HG02798 (cell line): ENCODE measurements at regions not wholly inside any gene's neighbourhood (a gene's known extent, or its start where the extent isn't known, plus 50 kb on each side); places are given as distances from the start of the nearest gene placed in this dataset.

Experiments used
- ATAC-seq: cut with Tn5 transposase; IDR thresholded peaks from one replicate; pipeline ENCODE4 v1.9.1; 2021; ENCODE audit warnings: mild to moderate bottlenecking; ENCODE audit not compliant: unreplicated experiment, poor library complexity

DNA sequence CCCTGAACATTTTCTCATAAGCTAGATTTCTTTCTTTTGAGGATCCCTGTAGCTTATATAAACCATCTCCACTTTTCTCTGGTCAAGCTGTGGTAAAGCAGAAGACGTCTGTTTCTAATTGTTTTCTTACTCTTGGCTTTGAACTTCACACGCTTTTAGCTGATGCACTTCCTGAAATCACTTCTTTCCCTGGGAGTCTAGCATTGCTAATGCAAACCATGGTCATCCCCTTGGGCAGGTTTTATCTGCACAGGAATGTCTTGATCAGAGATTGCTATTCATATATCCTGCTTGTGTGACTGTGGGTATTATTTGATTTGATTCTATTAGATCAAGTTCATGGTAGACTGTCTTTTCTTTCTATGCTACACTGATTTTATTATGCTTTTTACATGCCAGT, 199.2 kb upstream of the POU2AF2 start:
- no peak for ATAC-seq

DNA sequence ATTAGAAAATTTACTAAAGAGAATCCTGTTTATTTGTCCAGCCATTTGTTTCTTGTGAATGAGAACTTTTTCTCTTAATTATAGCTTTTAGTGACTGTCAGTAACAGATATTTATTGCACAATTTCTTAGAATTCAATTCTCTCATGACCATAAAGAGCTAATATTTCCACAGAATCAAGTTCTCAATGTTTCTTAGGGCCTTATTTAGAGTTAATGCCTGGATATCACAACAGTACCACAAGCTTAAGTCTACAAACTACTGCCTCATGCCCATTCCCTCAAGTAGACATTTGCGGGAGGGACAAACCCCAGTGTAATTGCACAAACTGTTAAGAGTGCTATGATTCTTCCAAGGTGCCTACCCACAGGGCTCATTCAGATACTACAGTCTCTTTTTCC, 199.7 kb upstream of the POU2AF2 start:
- no peak for ATAC-seq

DNA sequence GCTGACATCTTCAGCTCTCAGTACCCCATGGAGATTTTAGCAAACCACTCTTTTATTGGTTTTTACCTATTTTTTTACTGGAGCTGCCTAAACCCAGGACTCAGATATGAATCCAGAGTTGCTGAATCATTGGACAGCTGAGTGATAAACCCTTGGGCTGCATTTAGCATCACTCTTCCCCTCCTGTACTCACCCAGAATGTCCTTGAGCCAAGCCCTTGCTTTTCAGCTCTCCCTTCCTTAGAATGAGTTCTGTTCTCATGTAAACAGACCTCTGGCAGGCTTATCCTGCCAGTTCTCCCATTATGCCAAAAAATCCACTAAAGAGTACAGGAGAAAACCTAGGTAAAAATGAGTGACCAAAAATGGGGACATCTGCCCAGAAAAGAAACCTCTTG, 200.1 kb upstream of the POU2AF2 start:
- no peak for ATAC-seq

DNA sequence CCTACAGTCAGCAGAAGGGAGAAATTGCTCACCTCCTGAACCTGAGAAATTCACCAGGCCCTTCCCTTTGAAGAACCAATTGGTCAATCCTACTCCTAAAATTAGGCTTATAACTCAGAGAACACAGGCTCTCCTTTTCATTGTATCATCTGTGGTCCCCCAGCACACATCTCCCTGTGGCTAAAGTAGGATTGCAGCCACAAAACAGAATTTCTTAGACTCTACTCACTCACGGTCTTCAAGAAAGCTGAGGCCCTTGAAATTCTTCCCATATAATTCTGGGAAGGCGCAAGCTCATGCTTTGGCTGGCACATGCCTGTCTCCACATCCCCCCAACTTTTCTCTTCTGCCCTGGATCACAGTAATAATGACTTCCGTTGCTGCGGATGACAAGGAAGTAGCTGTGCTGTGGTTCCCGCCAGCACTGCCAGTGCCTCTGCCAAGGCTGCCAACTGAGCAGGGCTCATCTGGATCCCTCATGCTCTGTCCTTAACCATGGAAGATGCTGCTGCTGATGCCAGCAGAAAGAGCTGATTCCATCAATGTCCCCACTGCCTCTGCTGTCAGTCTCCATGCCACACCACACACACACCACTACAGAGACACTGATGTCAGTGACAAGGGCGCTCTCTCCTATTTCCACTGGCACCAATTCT, 200.6 kb upstream of the POU2AF2 start:
- ATAC-seq, result no peak

DNA sequence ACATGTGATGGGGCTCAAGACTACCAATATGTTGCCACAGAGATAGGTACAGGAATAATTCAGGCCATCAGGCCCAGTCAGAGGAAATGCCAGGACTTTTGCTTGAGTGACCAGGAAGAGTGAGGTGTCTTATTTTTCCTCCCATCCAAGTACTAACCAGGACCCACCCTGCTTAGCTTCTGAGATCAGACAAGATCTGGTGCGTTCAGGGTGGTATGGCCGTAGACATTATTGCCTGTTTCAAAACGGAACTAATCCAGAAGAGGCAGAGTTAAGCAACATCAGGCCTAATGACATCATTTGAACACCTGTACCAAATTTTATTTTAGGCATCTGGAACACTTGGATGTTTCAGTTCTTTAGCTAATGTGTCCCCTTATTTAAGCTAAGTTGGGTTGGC, 205.5 kb upstream of the POU2AF2 start:
- no peak for ATAC-seq

DNA sequence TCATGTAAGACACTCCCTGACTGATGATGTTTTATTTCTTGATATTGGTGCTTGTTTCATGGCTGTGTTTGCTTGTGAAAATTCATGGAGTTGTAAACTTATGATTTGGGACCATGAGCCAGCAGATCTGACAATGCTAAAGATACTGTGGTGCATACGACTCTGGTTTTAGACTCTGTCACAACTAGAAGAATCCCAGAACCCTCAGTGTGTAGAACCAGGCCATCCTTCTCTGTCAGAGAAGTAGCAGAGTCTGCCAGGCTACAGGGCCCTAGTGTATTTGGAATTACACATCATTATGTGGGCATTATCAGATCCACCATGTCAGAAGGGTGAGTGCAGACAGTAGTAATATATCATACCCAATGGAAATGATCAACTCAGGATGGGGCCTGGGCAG, 209.8 kb upstream of the POU2AF2 start:
- no peak for ATAC-seq

DNA sequence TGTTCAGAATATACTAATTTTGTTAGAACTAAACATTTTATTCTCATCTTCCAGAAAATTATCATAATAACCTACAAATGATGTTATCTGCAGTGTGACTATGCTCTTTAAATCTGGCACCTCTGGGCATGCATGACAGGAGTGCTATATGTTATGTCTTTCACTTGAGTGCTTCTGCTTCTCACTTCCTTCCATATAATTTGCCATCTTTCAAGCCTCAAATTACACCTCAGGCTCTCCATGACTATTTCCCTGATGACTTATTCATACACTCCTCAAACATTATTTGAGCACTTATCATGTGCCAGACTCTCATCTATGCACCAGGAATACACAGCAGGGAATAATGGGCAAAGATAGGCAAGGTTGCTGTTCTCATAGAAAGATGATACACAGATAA, 219.3 kb upstream of the POU2AF2 start:
- no peak for ATAC-seq

DNA sequence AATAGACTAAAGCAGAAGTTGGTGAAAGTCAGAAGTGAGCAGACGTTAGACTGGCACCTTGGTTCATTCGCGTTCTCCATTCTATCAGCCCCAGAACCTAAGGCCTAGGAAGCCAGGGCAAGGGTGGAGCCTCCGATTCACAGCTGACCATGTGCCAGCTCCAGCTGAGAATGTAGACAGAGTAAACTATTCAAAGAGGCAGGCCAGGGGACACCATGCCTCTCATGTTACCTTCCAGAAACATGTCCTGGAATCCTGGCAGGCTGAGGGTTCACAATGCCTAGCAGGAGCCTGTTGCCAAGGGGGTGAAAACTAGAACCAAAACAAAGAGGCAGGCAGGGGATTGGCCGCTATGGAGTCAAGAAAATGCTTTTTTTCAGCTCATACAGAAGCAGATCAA, 224.4 kb upstream of the POU2AF2 start:
- no peak for ATAC-seq

DNA sequence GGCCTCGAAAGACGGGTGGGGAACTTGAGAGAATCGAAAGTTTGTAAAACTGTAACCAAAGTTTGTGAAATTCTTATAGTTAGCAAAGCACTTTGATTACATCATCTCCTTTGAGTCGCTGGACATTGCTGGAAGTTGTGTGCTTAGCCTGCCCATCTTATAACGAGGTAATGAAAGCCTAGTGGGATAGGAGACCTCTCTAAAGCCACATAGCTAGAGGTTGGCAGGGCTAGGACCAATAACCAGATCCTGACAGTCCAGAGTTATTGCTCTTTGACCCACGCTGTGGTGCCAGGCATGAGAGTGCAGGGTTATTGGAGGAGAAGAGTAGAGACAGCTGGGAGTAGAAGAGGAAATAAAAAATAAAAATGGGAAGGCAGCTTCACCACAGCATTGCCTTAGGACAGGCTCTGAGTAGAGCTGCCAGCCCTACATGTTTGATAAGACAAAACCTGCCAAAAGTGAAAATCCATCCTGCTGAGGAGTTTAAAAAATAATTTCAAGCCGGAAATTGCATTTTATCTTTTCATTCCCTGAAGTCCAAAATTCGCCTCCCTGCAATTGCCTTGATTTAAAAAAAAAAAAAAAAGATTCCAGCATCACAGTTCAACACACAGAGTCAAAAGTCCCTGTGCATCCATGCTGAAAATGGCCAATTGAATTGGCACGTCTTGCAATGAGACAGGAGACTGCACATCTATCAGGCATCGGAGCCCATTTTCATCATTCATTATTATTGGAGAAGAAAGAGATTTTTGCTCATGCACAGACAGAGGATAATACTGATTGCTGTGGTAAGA, 225.5 kb upstream of the POU2AF2 start:
- ATAC-seq, result no peak

DNA sequence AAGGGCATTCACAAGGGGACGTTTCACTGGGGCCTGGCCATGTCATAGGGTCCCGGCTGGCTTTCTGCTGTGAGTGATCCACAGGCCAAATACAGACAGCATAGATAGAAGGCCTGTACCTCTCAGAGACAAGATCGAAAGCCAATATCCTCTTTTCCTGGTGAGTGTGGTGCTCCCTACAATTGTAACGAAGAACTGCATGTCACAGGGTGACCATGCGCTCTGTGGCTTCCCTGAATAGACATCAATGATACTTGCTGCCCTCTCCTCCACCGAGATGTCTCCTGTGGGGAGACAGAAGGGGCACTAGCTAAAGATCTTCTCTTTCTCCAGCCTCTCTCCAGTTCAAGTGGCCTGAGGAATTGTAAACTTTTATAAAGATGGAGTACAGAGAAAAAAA, 226.1 kb upstream of the POU2AF2 start:
- no peak for ATAC-seq

DNA sequence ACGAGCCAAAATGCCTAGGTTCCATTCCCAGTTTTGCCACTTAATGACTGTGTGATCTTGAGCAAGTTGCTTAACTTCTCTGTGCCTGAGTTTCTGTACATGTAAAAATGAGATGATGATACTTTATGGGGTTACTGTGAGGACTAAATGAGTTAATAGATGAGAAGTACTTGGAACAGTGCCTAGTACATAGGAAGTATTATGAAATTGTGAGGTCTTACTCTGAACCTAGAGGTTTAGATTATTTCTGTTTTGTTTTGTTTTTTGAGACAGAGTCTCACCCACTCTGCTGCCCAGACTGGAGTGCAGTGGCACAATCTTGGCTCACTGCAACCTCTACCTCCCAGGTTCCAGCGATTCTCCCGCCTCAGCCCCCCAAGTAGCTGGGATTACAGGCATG, 227.0 kb upstream of the POU2AF2 start:
- no peak for ATAC-seq

DNA sequence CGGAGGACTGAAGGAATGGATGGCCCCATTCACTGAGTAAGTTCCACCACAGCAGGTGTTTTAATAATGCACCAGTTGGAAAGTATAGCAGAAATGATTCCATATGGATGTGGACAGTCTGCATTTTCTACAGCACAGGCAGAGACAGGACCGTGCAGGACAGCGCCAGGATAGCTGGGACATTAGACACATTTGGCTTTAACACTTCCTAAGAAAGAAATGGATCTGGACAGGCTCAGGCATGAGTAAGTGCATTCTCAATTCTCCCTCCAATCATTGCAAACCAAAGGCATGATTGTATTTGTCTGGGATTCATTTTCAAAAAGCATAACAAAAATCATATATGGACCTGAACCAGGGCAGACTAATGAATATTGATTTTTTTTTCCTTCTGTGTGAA, 233.0 kb upstream of the POU2AF2 start:
- ATAC-seq, result no peak

DNA sequence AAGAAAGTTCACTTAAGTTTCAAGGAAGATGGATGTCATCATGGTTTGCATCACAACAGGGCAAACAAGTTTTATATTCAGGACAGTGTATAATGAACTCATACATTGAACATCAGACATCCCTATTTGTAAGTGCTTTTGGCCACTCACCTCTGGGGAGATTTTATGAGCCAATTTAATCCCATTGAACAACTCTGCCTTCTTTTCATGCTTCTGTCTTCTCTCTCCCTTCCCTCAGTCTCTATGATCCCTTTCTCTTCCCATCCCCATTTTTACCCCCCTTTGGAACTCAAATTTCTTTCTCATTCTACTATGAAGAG, 234.3 kb upstream of the POU2AF2 start:
- ATAC-seq, result no peak

DNA sequence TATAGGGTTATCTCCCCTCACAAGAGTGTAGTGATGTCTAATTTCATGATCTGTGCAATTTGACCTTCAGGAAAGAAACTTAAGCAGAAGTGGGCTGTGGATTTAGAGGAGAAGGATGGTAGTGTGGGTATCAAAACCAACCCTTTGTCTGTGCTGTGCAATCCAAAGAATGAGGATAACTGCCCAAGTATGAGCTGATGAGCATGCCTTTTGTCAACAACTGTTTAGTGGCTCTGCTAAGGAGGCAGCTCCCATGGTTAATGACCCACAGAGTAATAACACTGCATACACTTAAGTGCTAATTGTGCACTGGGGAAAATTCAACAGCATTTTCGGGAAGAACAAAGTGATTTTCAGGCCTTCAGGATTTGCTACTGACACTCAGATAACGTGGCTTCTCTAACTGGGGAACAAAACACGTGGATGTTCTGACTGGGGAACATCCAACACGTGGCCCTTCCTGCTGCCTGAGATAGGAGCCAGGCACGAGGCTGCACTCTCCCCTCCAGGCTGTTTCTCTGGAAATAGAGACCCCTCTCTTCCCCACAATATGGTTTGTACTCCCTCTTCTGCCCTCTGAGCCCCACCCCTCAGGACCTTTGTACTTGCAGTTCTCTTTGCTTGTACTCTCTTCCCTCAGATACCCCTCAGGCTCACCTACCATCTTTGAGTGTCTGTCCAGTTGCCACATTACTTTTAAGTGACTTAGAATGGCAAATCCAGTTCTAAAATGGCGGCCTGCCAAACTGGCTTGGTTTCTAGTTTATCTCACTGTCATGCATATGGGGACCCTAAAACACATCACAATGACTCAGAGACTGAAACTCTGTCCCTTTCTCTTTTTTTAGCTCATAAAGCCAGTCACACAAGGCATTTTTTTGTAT, 234.9 kb upstream of the POU2AF2 start:
- no peak for ATAC-seq

DNA sequence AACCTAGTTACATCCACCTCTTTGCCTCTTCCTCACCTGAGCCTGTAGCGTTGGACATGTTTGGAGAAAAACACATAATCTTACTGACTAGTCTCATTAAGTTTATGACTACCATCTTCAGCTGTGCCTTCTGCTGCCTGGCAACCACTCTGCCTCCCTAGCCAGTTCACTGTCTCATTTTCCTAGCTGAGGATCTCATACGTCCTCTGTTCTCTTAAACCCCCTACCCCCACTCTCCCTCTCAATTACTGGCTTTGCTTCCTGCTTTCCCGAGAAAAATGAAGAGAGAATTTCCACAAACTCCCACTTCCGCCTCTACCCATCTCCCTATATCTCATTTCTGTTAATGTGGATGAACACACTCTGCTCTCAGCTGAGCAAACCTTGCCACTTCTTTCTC, 239.3 kb upstream of the POU2AF2 start:
- no peak for ATAC-seq

DNA sequence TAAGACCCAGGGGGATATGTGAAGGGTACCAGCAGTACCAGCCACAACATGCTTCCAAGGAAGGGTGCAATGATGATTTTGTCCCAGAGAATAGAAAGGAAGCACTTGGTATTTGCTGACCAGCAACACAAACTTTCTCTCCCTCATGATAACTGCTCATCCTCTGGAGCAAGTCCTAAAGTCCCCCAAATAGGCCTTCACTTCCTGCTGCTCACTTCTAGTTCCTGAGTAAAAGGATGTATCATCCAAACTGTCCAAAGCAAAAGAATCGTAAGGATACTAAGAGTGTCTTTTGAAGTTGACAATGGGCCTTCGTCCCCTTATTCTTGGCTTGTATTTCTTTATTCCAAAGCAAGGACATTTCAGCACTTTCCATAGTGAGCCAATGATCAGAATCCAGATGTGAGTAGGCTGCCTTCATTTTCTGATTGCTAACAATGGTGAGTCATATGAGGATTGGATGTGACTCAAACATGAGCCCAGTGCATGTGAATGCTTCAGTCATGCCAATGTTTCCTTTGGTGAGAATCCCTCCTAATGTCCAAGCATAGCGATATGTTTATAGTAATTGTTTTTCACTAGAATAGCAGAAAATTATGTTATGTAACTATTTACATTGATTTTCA, 243.4 kb upstream of the POU2AF2 start:
- no peak for ATAC-seq

DNA sequence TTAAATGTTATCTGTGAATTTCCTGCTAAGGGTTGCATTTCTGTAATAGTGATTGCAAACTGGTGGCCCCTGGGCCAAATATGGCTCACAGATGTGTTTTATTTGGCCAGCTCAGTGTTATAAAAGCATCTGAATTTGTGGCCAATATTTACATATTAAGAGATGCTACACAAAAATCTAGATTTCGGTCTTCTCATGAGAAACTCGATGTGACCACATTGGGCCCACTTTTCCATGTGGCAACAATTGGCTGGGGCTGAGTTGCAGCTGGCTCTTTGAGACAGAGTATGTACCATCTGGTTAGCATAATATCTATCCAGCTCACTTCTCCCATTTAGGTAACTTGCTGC, 244.5 kb upstream of the POU2AF2 start:
- ATAC-seq, result no peak

DNA sequence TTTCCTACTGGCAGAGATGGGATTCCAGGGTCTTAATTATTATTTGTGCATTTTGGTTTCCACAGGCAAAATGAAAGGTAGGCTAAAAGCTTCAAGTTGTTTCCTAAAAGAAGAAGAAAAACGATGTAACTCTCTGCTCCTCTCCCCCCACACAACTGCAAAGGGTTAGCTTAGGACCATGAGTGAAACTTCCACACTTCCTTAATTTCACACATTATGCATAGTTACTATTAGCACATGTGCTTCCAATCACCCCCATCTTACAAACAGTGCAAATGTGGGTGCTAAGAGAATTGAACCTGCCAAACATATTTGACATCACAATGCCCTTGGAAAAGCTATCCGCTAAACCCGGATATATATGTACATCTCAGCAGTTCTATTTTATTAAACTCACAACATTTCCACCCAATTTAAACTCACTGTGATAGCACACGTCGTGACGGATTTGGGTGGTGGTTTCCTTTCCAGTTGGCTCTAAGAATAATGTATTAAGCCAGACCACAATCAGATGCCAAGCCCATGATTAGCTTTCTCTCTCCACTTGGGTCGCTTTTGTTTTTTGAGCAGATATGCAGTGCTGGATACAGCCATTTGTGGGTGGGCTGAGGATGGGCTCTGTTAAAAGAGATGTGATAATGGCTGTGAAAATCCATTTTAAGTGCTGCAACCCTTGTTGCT, 245.0 kb upstream of the POU2AF2 start:
- no peak for ATAC-seq

DNA sequence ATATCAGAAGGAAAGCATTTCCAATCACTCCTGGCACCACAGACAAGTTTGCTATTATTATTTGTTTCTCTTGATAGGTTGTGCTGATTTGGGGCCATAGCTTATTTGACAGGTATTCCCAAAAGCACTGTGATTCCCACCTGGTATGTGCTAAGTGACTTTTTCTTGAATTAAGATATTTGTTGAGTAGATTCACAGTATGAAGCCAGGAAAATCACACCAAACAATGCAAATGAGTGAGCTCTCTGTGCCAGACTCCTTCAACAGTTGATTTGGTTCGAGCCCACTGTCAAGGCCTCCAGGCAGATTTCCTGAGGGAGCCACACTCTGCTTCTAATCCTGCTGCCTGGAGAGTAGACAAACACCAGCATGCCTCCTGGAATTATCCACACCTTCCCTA, 253.0 kb upstream of the POU2AF2 start:
- ATAC-seq, result no peak

DNA sequence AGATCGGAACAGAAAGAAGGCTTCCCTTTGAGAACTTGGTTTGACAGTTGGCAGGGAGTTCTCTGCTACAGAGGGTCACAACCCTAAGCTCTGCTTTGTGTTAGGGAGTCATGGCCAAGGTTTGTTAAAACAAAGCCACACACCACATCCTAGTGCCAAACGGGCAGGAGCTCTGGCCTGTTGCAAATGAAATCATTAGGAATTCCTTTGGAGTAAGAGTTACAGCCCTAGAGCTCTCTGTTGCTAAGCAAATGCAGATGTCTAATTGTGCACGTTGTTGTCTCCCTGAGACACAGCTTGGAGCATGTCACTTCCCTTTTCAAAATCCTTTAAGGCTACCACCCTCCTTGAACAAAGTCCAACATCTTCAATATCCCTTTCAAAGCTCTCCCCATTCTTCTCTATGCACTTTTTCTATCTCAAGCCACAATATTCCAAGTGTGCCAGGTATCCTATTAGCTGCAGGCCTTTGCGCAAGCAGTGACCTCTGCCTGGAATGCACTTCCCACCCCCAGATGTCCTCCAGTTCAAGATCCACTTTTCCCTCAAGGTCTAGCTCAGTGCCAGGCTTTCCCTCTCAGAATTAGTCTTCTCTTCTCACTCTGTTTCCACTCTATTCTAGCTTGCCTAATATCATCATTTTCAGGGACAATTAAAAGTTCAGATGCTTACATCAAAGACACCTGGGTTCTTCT, 253.7 kb upstream of the POU2AF2 start:
- ATAC-seq, result no peak
